HG02970 (cell line): ENCODE measurements at regions not wholly inside any gene's neighbourhood (a gene's known extent, or its start where the extent isn't known, plus 50 kb on each side); places are given as distances from the start of the nearest gene placed in this dataset.
"Not testable (repeated sequence)": the region's sequence is repeated elsewhere in the genome, so short reads cannot be mapped to it uniquely, and the experiment has no call there.

Source experiments
- ATAC-seq: cut with Tn5 transposase; IDR thresholded peaks from one replicate; pipeline ENCODE4 v1.9.1; 2021; ENCODE audit warnings: mild to moderate bottlenecking, moderate library complexity, moderate number of reproducible peaks; ENCODE audit not compliant: unreplicated experiment, low FRiP score

DNA sequence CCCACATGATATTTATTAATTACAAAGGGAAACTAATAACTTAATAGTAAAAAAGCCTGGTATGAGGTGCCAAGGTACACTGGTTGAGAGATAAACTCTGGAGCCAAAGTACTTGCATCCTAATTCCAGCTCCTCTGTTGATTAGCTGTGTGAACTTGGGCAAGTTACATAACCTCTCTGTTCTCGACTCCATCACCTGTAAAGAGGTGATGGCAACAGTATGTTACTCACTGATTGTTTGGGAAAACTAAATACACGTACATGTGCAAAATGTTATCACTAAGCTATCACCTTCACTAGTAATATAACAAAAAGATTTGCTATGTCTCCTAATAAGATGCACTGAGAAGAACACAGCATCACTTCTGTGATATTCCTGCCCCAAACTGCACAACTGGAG, 206.4 kb downstream of the MEX3B start:
- ATAC-seq, result no peak

DNA sequence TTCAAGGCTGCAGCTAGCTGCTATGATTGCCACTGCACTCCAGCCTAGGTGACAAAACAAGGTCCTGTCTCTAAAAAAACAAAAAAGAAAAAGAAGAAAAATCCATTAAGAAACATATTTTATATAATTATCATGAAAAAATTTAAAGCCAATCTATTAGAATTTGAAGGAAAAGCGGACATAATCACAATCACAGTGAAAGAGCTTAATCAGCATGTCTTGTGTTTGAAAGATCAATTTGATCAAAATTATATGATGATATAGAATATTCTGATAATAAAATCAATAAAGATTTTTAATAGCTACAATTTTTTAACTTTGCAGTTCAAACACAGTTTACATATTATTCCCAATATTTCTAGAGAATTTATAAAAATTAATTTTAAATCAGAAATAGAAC, 210.1 kb downstream of the MEX3B start:
- ATAC-seq, result no peak

DNA sequence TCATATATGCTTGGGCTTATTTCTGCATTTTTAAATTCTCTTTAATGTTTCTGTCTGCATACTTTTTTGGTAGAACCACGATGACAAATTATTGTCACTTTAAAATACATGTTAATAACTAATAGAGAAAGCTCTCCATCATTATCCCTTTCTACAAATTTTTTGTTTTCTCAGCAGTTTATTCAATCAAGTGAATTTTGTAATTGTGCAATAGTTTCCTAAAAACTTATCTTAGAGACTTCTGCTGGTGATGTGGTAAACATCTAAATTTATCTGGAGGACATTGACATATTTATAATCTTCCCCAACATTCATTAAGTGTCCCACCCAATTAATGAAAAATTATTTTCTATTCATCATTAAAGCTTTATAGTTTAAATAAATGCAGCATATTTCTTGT, 215.3 kb downstream of the MEX3B start:
- ATAC-seq, result no peak

DNA sequence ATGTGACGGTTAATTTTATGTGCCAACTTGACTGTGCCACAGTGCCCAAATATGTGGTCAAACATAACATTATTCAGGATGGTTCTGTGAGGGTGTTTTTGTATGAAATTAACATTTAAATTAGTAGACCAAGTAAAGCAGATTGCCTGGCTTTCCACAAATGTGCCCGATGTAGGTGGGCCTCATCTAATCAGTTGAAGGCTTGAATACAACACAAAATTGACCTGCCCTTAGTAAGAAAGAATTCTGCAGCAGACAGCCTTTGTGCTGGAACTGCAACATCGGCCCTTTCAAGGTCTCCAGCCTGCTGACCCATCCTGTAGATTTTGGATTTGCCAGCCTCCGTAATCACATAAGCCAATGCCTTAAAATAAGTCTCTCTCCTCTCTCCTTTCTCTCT, 215.9 kb downstream of the MEX3B start:
- ATAC-seq, result no peak

DNA sequence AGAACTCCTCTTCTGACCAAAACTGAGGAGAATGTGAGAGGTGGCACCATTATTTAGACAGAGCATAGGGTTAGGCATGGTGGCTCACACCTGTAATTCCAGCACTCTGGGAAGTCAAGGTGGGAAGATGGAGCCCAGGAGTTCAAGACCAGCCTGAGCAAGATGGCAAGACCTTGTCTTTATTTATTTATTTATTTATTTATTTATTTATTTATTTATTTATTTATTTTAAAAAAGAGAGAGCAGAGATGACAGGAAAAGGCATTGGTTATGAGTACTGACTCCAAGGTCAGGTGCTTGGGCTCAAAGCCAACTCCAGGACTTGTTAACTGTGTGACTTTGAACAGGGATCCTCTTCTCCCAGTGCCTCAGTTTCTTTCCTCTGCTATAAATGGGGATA, 217.7 kb downstream of the MEX3B start:
- ATAC-seq, result no peak

DNA sequence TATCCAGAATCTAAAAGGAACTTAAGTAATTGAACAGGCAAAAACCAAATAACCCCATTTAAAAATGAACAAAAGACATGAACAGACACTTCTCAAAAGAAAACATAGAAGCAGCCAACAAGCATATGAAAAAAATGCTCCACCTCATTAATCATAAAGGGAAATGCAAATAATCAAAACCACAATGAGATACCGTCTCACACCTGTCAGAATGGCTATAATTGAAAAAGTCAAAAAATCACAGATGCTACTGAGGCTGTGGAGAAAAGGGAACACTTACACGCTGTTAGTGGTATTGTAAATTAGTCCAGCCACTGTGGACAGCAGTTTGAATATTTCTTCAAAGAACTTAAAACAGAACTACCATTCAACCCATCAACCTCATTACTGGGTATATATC, 220.7 kb downstream of the MEX3B start:
- no peak for ATAC-seq

DNA sequence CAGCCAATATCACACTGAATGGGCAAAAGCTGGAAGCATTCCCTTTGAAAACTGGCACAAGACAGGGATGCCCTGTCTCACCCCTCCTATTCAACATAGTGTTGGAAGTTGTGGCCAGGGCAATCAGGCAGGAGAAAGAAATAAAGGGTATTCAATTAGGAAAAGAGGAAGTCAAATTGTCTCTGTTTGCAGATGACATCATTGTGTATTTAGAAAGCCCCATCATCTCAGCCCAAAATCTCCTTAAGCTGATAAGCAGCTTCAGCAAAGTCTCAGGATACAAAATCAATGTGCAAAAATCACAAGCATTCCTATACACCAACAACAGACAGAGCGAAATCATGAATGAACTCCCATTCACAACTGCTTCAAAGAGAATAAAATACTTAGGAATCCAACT, 223.2 kb downstream of the MEX3B start:
- ATAC-seq, result not testable (repeated sequence)

DNA sequence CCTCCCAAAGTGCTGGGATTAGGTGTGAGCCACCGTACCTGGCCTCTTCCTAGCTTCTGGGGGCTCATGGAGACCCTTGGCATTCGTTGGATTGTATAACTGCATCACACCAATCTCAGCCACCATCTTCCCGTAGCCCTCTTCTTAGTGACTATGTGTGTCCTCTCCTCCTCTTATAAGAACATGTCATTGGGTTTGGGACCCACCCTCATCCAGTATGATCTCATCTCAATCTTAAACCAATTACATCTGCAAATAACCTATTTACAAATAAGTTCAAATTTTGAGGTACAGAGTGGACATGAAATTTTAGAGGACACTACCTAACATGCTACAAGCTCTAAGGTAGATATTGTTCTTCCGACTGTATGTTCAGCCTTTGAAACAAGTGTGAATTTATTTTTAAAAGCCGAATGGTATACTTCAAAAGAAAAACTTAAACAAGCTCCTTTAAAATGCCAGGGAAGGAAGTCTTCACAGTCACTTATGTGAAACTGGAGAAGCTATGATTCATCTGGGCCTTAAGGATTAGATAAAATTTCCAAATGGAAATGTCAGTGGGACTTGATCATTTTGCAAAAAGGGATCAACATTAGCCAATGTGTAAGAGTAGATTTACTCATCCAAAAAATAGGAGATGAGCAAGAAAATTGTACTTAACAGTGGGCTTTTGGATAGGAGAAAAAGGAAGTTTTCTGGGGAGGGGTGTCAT, 225.7 kb downstream of the MEX3B start:
- ATAC-seq, result no peak

DNA sequence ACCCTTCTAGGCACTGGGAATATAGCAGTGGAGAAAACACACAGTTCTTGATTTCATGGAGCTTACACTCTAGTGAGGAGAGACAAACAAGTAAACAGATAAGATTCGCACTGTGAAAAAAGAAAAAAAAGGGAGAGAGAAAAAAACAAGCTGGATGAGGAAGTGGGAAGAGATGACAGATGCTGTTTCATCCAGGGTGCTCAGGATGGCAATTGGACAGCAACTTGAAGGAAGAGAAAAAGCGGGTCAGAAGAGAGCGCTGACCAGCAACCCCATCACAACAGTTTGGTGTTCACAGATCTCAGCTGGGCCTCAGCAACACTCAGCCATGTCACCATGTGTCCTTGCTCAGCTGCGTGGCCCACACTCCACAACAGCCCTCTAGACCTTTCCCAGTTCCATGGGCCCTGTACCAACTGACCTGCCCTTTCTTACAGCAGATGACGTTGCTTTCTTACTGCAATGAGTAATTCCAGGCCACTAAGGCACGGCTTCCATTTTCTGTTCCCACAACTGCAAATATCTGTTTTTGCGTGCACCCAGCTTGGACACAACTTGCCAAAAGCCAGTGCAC, 230.8 kb downstream of the MEX3B start:
- no peak for ATAC-seq

DNA sequence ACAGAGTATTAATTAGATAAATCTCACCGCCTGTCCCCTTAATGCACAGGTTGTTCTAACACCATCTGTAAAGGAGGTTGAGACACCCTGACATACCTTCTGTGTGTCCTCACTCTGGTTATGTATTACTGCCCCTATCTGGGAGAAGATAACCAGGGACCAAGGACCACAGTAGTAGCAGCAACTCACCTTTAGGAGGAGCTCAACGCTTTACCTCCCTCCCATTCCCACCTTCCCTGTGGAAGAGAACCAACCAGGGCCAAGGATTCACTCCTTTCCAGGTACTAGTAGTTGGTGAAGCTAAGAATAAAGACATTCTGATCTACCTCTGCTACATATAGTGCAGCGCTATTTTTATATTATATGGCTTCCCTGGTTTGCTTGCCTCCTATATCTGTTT, 232.6 kb downstream of the MEX3B start:
- ATAC-seq, result no peak

DNA sequence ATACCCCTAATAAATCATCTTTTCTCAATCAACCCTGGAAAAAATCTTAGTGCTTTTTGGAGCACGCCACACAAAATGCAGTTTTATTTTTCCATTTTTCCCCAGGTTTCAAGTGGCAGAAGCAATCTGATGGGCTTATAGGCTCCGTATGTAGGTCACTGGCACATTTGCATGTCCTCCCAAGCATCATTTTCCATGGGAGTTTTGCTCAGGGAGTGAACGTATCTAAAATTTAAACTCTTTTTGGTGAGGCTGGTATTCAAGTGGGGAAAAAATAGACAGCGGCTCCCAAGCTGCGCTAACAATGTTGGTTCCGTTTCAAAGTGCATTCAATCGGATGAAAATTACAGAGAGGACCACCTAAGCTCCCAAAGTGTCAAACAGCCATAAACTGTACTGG, 233.4 kb downstream of the MEX3B start:
- no peak for ATAC-seq

DNA sequence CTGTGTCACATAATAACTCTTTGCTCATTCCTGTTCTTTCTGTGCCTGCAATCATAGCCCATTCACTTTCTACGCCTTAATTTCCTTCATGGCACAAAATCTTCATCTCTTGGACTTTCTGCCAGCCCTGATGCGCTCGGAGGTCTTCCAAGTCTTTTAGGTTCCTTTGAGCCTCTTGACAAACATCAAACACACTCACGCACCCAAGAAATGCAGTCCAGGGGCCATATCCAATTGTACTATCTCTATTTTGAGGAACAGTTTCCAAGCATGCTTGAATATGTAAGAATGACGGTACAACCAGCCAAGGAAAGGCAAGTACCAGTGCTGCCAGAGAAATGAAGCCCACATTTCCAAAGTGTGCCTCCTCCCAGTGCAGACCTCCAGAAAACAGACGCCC, 234.1 kb downstream of the MEX3B start:
- ATAC-seq, result no peak

DNA sequence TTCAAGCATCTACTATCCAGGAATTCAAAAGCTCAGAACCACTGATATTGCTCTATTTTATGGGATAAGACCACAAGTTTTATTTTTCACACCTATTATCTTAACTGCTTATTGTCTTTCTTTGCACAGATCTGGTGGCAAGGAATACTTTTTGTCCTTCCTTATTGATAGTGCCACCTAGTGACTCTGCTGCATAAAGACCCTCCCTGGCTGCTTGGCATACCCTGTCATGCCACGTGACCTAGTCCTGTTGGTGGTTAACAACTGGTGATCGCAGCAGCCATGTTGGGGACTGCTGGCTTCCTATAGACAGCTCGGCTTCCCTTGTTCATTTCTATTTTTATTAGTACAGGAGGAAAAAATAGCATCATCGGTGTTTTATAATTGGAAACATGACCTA, 236.3 kb downstream of the MEX3B start:
- no peak for ATAC-seq

DNA sequence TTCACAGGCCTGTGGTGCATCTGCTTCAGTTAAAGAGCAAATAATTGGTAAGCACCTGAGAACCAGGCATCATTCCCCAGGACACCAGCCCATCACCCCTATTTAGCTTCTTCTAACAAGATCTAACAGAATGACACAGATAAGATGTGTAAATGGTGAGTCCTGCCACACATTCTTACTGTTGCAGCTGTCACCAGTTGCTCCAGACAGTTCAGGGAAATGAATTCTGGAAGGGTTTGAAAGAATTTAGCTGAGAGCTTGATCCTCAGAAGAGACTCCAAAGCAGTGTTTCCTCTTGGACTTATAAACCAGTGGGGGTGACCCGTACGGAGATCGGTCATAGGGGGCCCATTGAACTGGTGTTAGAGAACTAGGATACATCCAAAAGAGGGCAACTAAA, 238.0 kb downstream of the MEX3B start:
- no peak for ATAC-seq

DNA sequence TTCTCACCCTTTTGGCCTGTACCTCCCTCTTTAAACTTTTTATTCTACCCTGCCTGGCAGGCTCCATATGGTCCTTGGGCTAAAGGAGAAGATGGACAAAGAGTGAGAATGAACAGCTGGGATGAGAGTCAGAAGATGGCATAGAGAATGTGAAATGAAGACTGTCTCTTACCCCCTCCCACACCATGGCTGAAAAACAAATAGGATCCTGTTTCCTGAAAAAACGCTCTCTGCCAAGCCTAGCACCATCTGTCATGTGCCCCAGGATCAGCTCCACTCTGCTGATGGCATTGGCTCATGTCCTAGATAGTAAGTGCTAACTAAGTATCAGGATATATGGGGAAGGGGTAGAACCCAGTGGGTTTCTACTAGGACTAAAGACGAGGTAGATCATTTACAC, 238.6 kb downstream of the MEX3B start:
- ATAC-seq, result no peak

DNA sequence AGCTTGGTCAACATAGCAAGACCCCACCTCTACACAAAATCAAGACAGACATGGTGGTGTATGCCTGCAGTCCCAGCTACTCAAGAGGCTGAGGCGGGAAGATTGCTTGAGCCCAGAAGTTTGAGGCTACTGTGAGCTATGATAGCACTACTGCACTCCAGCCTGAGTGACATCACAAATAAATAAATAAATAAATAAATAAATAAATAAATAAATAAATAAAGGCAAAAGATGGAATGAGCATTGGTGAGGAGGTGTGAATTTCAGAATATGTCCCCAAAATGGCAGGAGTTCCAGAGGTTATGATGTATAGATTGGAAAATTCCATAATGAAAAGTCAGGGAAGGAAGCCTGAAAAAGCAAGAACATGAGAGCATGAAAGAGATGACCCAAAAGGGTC, 249.9 kb downstream of the MEX3B start:
- ATAC-seq, result no peak

DNA sequence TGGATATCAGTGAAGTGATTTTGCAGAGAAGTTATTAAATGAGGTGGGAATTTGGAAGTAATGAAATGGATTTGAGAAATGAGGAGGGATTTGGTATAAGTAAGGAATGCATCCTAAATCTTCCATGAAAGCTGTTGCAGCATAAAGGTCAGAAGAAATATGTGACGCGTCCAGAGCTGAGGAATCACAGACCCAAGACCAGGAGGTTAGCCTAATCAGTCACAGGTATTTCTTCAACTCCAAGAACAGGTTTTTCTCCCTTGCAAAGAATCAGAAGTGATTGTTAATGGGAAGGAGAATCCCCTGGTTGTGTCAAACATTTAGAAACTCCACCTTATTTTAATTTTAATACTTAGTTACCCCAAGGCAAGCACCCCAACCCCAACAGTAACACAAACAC, 253.2 kb downstream of the MEX3B start:
- ATAC-seq, result no peak

DNA sequence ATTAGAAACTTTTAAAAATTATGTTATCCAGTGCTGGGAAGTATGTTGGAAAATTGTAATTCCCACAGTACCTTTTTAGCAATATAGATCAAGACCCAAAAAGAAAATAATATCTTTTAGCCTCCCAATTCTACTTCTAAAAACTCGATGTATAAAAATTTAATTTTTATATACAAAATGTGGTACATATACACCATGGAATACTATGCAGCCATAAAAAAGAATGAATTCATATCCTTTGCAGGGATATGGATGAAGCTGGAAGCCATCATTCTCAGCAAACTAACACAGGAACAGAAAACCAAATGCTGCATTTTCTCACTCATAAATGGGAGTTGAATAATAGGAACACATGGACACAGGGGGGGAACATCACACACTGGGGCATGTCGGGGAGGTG, 254.5 kb downstream of the MEX3B start:
- not testable (repeated sequence) for ATAC-seq

DNA sequence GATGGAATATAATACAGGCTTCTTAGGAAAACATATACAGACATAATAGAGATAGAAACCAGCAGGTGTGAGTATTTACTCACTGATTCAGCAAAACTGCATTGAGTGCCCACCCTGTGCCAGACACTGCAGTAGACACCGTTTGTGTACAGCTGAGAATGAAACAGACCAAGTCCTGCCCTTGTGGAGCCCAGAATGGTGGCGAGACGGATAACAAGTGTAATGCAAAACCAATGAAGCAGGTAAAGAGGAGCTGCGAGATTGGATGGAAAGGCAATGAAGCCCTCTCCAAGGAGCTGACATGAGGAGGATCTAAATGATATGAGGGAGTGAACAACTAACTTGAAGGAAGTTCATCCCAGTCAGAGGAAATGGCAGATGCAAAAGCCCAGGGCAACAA, 256.4 kb downstream of the MEX3B start:
- ATAC-seq, result no peak

DNA sequence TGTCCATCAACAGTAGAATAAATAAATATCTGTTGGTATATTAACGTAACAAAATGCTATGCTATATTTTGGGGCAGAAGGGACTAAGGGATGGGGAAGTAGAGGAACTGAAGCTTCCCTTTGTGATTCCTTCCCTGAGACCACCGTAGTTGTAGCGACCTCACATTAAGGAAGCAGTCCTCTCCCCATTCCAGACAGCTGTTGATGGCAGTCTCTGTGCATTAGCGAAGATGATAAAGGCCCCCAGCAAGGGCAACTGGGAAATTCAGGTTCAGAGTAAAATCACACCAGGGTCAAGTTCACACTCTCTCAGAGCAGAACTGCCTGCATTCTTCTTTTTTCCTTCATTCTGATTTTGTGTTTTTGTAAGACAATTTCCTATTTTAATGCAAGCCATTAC, 259.0 kb downstream of the MEX3B start:
- no peak for ATAC-seq

DNA sequence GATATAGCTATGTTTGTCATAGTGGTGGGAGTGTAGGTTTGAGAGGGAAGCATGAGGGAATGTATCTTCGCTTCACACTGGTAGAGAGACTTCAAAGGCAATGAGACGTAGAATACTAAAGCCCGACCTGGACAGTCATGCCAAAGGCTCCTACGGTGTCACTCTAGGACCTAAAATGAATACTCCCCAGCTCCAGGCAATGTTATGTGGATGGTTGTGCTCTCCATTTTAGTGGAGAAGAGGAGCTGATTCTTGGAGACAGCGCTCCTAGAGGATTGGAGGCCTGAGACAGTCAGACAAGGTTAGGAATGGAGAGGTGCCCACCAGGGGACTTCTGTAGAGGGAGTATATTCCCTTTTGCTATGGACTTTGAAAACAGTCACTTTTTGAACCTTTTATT, 260.1 kb downstream of the MEX3B start:
- ATAC-seq, result no peak

DNA sequence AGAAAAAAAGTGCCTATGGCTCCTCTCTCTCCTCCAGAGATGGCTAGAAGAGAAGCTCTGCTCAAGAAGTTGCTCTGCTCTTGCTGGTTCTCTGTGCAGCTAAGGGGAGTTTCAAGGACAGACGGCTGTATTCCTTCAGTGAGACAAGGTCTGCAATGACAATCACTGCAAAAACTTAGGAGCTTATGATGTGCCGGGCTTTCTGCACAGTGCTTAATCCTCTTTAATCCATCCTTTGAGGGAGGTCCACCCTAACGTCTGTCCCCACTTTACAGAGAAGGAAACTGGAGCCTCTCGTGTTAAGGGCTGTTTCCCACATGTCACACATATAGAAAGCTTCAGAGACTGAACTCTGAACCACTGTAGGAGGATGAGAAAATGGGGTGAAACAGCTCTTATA, 260.6 kb downstream of the MEX3B start:
- no peak for ATAC-seq

DNA sequence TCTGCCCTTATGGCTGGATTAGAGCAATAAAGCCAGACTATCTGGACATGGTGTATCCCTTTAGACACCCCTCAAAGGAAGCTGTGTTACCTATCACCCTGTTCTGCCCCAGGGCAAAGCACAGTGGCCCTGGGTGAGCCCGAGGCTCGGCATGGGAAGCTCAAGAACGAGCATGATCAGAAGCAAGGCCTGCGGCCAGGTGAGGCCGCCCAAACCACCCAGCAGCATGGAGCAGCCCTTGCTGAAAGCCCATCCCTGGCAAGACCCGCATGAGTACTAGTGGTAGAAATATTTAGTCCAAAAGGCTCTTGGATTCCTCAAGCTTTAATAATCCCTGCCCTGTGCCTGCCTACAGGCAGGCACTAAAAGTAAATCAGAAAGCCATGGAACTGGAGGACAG, 261.1 kb downstream of the MEX3B start:
- no peak for ATAC-seq
